ENCODE measurements at regions not wholly inside any gene's neighbourhood (a gene's known extent, or its start where the extent isn't known, plus 50 kb on each side); places are given as distances from the start of the nearest gene placed in this dataset.

DNA sequence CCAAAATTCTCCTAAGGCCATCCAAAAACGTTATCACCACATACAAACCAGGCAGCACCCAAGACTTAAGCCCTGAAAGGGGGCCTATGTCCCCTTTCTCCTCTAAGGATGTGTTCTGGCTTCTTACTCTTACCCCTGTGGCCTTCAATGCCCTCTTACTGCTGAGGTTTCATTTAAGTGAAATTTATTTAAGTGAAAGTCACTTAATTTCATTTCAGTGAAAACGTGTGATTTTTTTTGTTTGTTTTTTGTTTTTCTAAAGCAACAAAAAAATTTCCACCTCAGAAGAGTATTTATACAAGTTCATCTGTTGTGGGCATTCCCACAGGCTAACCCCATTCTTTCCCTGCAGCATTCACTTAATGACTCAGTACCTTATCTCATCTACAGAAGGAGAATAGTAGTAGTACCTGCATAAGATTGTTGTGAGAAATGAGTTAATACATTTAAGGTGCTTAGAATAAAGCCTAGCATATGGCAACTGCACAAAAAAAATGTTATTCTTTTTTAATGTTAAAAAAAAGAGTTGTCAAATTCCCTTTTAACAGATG lies 220.6 kb downstream of the CHRM3 start:
- DNase-seq = no peak

DNA sequence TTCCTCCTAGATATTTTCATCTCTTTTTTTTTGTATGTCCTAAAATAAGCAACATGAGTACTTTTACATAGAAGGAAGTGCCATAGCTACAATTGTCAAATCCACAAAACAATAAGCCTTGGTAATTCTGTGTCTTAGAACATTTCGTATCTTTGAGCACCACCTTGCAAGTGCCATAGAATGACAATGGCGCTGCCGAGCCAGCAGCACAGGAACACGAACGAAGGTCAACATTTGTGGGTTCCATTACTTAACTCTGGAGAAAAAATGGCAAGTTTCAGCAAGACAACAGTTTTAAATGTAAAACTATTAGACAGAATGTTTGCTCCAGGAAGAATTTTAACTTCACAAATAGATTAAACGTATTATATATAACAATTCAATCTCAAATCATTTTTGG lies 222.1 kb downstream of the CHRM3 start:
- no peak for DNase-seq

DNA sequence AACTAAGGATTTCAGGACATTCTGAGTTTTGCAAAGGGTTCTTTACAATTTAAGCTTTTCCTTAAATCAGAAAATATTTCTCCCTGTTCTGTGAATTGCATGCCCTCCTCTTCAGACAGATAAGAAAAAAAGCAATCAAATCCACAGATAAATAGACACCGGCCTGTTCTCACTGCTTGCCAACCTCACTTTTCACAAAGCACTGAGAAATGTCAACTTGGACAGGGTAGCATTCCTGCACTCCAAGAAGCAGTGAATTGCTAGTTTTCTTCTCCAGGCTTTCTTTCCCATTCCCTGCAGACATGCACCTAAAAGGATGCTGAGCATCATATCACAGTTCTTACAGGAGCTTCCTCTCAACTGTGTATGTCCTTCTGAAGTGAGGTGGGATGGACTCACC lies 226.0 kb downstream of the CHRM3 start:
- DNase-seq = no peak

DNA sequence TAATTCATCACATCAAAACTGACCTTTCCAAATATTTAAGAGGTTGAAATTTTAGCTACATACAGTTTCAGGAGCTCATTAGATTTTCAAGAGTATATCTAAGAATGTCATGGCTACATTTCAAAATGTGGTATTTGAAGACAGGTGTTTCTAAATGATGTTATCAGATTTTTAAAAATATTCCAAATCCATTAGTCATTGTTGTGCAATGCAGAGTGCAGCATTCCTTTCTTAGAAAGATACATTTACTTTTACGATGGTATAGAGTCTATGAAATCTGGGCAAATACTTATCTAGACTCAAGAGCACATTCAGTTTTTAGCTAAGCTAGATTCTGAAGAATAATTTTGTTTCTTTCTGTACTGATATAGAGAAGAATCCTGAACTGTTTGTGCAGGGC lies 230.3 kb downstream of the CHRM3 start:
- DNase-seq = no peak

DNA sequence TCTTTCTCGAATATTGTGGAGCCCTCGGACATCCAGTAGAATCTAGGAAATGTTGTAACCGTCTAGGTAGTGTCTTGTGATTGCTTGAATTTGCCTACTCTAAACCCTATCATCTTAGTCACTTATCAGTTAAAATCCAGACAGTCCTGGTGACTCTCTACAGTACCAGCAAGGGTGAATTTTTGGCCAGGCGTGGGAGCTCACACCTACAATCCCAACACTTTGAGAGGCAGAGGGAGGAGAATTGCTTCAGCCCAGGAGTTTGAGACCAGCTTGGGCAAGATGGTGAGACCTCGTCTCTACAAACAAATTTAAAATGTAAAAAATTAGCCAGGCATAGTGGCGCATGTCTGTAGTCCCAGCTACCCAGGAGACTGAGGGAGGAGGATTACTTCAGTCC lies 230.9 kb downstream of the CHRM3 start:
- DNase-seq = no peak

DNA sequence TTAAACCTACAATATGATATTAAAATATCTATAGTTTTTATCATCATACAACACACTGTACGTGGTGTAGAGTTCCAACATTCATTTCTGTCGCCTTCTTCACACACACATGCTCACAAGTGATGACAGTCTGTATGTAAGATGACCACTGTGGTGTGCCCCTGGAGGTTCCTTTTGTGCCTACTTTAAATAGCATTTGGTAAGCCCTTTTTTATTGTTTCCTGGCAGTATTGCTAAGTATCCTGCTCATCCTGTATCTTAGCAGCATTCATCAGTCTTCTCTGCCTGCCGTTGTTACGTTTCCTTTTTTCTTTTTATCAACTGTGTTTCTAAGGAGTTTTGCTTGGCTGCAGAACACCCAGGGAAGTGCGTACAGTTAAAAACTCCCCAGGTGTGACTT lies 231.4 kb downstream of the CHRM3 start:
- no peak for DNase-seq

DNA sequence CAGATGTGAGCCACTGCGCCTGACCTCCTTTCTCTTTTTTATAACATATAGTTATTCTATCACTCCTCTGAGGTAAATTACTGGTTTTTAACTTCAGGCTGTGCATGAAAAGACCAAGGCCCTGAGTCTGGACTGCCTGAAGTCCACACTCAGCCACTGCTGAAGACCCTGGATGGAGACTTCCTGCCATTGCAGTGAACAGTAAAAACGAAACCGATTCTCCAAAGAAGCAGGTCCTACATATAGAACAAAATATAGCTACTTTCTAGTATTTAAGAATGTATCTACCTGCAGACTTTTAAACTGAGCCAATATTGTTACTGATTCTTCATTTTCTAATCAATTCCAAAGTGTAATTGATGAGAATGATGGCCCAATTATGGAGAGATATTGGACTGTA lies 232.8 kb downstream of the CHRM3 start:
- DNase-seq = no peak

DNA sequence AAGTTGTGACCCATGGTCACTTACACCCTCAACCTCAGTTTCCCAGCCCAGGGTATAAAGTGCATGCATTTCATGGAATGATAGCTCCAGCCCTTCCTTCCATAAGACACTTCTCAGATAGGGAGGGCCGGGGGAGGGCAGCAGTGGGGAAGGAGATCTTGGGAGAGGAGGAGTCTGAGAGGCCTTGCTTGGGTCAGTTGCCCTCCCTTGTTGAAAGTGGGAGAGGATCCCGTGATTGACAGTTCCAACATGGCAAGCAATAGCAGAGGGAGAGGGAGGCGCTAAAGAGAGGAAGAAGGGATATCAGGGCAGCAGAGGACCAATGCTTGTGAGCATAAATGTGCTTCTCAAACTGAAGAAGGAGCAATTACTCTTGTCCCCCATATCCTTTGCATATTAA lies 244.4 kb downstream of the CHRM3 start:
- DNase-seq = no peak

DNA sequence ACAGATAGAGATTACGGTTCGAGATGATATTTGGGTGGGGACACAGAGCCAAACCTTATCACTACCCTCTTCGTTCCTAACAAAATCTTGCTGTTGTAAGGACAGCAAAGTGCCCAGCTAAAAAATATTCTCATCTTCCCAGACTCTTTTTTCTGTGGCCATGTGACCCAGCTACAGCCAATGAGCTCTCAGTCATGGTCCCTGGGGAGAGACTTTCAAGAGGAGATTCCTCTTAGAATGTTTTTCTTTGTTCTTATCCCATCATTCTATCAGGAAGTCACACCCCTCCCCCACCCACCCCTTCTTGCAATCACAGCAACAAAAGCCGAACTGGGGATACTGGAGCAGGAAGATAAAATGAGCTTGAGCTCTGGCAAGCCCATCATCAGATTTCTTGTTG lies 247.1 kb downstream of the CHRM3 start:
- DNase-seq = no peak

DNA sequence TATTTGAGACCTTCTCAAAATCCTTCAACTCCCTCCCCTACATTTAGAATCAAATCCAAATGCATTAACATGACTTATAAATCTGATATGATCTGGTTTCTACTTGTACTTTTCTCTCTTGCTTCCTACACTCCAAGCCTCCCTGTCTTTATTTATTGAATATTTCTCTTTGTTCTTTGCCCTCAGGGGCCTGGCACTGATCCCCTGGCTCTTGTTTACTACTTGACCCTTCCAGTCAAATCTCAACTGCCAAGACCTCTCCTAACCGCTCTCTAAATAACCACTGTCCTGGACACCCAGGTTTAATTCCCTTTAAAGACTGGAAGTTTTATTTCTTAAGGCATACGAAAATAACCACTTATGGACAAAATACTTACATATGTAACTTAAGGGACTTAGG lies 248.9 kb downstream of the CHRM3 start:
- DNase-seq = no peak

DNA sequence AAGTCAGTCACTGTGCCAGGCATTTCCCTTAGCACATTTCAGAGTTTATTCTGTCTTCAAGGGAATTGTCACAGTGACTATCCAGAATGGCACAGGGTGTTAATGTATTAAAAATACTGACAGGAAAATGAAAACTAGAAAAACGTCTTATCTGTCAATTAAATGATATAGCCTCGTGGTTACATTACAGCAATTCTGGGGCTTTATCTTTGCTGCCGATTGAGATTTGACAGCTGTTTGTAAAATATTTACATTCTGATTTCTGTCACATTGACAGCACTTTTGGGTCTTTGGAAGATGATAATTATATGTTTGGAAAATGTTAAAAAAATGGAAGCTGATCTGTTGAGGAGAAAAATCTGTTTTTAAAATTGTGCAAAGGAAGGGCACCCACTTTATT lies 250.0 kb downstream of the CHRM3 start:
- no peak for DNase-seq

DNA sequence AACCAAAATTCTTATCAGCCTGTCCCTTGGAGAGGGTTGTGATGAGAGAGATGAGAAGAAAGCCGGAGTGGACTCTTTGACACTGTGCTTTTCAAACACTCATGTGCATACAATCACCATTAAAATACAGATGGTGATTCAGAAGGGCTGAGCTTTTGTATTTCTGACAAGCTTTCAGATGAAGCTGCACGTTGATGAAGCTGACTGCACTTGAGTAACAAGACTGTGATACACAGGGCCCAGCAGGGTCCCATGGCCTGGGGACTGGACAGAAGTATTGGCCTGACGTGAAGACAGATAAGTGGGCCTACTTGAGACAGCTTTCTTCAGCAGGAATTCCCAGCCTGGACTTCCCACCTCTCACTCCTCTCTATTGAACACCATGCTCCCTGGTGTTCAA lies 258.2 kb downstream of the CHRM3 start:
- DNase-seq = no peak

DNA sequence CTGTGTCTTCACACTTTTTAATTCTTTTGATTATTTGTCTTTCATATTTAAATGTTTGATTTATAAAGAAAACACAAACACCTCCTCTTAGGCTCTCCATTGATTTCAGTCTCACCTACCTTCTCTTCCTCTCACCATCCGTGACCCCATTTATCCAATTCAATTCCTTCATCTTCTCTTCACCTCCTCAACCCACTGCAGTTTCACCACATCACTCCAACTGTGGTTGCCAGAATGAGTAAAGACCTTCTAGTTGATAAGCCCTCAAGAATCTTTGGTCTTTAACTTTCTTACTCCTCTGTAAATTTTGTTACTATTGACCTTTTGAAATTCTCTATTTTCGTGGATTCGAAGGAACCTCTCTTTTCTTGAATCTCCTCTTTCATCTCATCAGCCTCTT lies 260.7 kb downstream of the CHRM3 start:
- no peak for DNase-seq

DNA sequence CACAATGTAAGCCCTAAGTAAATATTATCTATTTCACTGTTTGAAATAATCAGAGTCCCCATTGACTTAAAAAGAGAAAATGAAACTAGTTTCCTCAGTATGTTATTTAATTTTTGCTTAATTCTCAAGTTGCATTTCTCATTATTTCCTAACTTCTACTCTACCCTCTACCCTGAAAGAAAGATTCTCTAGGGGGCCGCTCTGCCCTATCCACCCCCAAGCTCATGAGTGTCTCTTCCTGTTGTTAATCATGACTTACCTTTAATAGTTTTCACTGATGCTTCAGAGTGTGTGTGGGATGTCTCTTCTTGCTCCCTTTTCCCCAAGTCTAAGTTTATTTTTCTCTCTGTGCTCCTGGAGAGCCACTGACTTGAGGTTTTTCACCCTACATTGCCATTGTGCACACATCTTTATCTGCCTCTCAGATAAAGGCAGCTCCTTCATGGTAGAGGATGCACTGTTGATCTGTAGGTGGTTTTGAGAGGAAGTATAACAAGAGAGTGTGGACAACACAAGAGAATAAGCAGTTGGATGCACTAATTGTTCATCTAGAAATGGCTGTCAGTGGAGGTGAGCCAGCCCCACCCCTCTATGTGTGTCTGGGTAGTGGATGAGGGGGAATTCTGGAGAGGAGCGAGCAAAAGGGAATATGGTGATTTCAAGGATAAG lies 261.7 kb downstream of the CHRM3 start:
- DNase-seq = no peak

DNA sequence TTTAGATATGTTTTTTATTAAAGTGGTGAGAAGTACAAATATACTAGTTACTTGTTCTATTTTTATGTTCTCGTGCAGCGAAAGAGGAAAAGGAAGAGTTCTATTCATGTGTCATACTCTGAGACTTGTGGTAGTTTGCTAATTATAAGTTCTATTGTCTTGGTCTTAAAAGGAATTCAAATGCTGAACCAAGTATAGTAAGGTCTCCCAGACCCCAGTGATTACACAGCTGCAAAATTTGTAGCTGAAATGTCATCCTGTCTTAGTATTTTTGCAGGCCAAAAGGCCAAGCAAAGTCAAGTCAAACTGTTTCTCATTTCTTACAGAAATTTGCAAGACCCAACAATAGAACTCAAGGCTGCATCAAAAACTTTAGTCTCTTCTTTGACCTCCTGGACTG lies 268.7 kb downstream of the CHRM3 start:
- no peak for DNase-seq

DNA sequence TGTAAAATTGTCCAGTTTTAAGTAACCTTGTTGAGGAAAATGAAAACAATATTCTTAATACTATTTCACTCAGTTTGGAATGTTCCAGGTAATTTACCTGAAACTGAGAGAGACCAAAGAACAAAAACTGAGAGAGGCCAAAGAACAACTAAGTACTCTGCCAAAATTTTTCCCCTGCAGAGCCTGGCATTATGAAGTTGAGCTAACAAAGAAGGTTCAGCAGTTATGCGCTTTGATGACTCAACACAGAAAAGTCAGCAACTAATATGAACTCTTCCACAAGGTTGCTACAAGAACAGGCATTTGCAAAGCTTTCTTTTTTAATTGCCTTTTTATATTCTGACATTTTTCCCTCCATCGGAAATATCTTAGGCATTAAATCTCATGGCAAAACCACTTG lies 270.9 kb downstream of the CHRM3 start:
- no peak for DNase-seq

DNA sequence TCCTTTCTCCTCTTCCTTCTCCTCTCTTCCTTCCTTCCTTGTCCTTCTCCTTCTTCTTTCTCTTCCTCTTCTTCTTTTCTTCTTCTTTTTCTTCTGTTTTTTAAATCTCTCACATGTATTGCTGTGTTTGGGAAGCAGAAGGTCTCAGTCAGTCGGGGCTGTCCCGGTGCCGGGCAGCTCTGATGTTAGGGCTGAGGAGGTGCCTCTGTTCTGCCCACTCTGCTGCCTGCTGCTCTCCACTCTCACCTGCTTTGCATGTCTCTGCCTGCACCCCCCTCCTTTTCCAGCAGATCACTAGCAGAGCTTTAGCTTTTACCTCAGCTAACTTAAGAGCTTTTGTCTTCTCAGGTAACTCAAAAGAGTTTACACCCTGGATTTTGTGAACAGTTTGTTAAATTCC lies 276.6 kb downstream of the CHRM3 start:
- DNase-seq = no peak

DNA sequence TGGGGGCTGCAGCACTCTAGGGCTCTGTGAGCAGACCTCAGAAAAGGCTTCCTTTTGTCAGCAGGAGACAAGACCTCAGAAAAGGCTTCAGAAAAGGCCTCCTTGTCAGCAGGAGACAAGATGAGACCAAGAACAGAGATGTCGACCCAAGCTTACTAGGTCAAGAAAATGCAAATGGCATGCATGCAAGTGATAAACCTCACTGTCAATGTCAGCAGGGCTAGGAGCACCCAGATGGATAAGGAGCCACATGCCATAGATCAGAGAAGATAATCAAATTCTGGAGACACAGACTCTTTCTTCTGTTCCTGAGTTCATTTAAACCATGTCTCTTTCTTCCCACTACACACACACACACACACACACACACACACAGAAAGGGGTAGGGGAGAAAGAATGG lies 285.9 kb downstream of the CHRM3 start:
- DNase-seq = no peak

DNA sequence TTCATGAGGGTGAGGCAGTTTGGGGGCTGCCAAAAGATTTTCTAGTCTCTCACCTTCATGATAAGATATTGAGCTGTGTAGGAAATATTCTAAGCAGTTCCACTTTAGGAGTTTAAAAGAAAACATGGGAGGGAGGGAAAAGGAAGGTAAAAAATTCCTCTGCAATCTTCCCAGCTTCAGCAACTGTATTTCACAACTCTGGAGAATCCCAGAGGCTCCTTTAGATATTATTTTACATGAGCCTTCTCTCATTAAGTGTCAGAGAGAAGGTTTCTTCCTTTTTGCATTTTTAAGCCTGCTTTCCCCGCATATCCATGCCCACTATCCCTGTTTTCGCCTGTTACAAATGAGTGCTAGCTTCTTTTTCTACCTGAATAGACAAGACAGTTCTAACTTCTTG lies 289.4 kb downstream of the CHRM3 start:
- no peak for DNase-seq

DNA sequence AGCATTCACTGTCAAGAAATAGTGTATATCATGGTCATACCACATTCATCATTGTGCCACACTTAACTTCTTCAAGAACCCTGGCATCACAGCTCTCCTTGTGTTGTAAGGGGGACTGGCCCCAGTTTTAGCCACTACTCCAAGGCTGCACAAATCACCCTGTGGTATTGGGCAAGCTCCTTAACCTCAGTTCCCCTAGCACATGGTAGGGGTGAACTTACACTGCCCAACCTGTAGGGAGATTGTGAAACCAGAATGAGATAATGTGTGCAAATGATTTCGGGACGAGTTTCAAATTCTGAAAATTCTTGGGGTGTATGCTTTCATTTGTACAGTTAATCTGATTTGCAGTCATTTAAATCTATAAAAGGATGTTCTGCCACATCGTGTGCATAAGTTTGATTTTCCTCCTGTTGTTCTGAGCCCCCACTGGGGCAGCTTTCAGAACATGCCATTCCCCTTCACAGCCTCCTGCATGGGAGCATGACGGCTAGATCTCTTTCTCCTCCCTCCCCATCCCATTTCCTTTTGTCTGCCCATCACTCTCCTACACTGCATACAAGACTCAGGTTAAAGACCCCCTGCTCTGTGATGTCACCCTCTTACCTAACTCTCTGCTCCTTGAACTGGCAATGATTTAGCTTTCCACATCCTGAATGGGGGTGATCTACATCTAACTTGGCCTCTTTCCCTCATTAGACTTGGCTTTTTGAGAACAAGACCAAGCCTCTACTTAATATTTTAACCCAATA lies 290.3 kb downstream of the CHRM3 start:
- DNase-seq = no peak

DNA sequence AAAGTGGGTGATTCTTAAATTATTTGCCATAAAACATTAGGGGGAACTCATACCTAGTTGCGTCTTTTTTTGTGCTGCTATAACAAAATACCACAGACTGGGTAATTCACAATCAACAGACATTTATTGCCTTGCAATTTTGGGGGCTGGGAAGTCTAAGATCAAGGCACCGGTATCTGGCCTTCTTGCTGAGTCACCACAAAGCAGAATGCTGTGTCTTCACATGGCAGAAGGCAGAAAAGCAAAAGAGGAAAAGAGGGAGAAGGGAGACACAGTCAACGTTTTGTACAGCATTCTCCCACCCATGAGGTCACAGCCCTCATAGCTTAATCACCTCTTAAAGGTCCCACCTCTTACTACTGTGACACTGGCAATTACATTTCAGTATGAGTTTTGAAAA lies 291.0 kb downstream of the CHRM3 start:
- DNase-seq = no peak

DNA sequence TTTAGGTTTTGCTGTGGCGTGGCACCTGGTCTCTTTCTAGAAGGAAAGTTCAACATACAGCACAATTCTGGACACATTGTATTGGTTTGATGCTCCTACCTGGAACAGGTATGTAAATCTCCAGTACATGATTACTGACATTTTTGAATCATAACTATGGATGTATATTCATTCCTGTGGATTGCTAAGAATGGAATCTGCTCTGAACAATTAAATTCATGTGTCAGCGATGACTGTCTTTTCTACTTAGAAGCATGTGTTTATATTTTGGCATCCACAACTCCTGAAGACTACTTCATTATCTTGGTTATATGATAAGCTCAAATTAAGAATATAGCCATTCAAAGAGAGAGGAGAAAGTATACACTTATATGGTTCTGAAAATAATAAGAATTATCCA lies 291.8 kb downstream of the CHRM3 start:
- DNase-seq = no peak

DNA sequence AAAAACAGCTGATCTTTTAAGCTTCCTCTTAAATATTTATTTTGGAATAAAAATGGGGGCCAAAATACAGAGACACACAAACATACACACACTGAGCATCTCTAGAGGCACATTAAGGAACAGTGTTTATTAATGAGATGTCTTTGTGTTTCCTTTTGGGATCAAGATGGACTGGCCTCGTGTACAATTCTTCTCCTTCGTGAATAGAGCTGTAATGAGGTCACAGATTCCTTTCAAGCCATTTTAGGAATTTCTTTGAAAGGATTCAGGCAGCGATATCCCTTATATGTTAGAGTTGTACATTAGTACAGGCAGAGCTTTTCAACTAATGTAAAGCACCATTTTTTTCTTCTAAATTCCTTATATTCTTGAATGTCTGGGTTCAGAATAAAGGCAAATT lies 295.7 kb downstream of the CHRM3 start:
- DNase-seq = no peak

DNA sequence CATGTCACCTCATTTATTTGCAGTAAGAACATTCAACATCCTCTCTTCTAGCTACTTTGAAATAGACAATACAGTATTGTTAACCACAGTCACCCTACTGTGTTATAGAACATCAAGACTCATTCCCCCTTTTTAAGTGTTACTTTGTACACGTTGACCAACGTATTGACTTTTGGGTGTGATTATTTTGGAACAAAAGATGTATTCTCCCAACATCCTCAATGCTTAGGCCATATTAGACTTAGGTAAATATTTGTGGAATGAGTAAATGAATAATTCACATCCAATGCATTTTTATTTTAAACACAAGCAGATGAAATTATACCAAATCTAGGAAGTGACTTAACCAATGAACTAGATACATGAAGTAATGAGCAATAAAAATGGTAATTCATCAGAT lies 296.6 kb downstream of the CHRM3 start:
- DNase-seq = no peak

DNA sequence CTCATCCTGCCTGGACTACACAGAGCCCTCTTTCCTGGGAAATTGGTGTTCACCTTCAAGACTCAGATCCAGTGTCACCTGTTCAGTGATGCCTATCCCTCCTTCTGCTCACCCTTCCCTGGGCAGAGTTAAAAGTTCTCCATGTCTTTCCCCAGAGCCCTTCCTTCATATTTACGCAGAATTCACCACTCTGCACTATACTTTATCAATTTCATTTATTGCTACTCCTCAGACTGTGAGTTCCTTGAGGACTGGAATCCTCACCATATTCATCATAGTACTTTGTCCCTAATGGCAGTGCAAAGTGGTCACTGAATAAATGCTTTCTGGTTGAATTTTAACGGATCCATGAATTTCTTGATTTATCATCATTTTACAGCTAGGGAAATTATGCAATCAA lies 300.0 kb downstream of the CHRM3 start:
- DNase-seq = no peak
